CD14-positive monocyte (primary cell): ENCODE measurements at regions not wholly inside any gene's neighbourhood (a gene's known extent, or its start where the extent isn't known, plus 50 kb on each side); places are given as distances from the start of the nearest gene placed in this dataset.

Source experiments
- DNase-seq, 3 donors: peaks; one replicate each; pipeline ENCODE4 v3.0.0-alpha.2; 2011 to 2022
- H2AFZ ChIP-seq: 2 replicates; pipeline ENCODE4 v1.6.0; 2012; ENCODE audit warnings: mild to moderate bottlenecking, low read depth, low read length, inconsistent platforms; ENCODE audit not compliant: insufficient read depth, poor library complexity, severe bottlenecking
- H3K27ac ChIP-seq, 2 donors: 1 replicate in 1 of 2; 2 replicates in 1 of 2; pipeline ENCODE4 v1.5.1; 2012 to 2013; ENCODE audit warnings: low read length in 2 of 2, control low read depth in 1 of 2, inconsistent platforms in 1 of 2, low read depth in 1 of 2, mild to moderate bottlenecking in 1 of 2
- H3K27me3 ChIP-seq, 2 donors: one replicate each; pipeline versions ENCODE4 v1.6.0 to v1.6.1; 2011 to 2013; ENCODE audit warnings: low read length in 2 of 2; ENCODE audit not compliant: control insufficient read depth in 2 of 2, insufficient read depth in 2 of 2
- H3K36me3 ChIP-seq, 2 donors: replicated peaks in 1 of 2; 1 replicate in 1 of 2; 2 replicates in 1 of 2; pipeline versions ENCODE4 v1.5.1 to v1.6.1; 2012 to 2013; ENCODE audit warnings: low read length in 2 of 2, control low read depth in 1 of 2, inconsistent platforms in 1 of 2, mild to moderate bottlenecking in 1 of 2; ENCODE audit not compliant: insufficient read depth in 2 of 2, control insufficient read depth in 1 of 2
- H3K4me1 ChIP-seq, 2 donors: 1 replicate in 1 of 2; 2 replicates in 1 of 2; pipeline versions ENCODE4 v1.5.1 to v1.6.1; 2012 to 2013; ENCODE audit warnings: low read length in 2 of 2, control low read depth in 1 of 2, inconsistent platforms in 1 of 2, mild to moderate bottlenecking in 1 of 2, moderate library complexity in 1 of 2; ENCODE audit not compliant: insufficient read depth in 2 of 2, control insufficient read depth in 1 of 2
- H3K4me2 ChIP-seq: replicated peaks from 2 replicates; pipeline ENCODE3; 2012; ENCODE audit warnings: low read length, moderate library complexity, mild to moderate bottlenecking; ENCODE audit not compliant: poor library complexity, severe bottlenecking; ENCODE audit errors: extremely low read depth
- H3K4me3 ChIP-seq, 3 experiments: fragments of 200-600 bp in 1 of 3; sonication (generic) in 1 of 3; replicated peaks in 1 of 3; 1 replicate in 2 of 3; 2 replicates in 1 of 3; pipeline ENCODE4 v1.5.1; 2011 to 2013; ENCODE audit warnings: low read length in 3 of 3, mild to moderate bottlenecking in 3 of 3, control low read depth in 2 of 3, low read depth in 2 of 3, inconsistent platforms in 1 of 3, moderate library complexity in 1 of 3
- H3K79me2 ChIP-seq: 2 replicates; pipeline ENCODE4 v1.6.0; 2012; ENCODE audit warnings: mild to moderate bottlenecking, control low read depth, inconsistent platforms, low read length, moderate library complexity; ENCODE audit not compliant: insufficient read depth
- H3K9ac ChIP-seq: 2 replicates; pipeline ENCODE4 v1.6.0; 2017; ENCODE audit warnings: low read length, mild to moderate bottlenecking; ENCODE audit not compliant: insufficient read depth, poor library complexity, severe bottlenecking
- H3K9me3 ChIP-seq, 2 donors: replicated peaks in 1 of 2; 1 replicate in 1 of 2; 2 replicates in 1 of 2; pipeline versions ENCODE4 v1.5.1 to v1.6.1; 2012 to 2013; ENCODE audit warnings: low read length in 2 of 2, control low read depth in 1 of 2; ENCODE audit not compliant: control insufficient read depth in 1 of 2, insufficient read depth in 1 of 2
- H4K20me1 ChIP-seq: 2 replicates; pipeline ENCODE4 v1.6.0; 2012; ENCODE audit warnings: mild to moderate bottlenecking, low read length, control low read depth, moderate library complexity; ENCODE audit not compliant: insufficient read depth
- H3K27ac Mint-ChIP-seq, 7 donors: one replicate each; pipeline ENCODE4 v1.8.0; 2020; ENCODE audit warnings: mild to moderate bottlenecking in 7 of 7, mixed read lengths in 7 of 7, moderate library complexity in 6 of 7, inconsistent platforms in 2 of 7
- H3K27me3 Mint-ChIP-seq, 3 donors: one replicate each; pipeline ENCODE4 v1.8.0; 2021 to 2022; ENCODE audit warnings: low read depth in 3 of 3, mild to moderate bottlenecking in 3 of 3, mixed read lengths in 3 of 3, moderate library complexity in 3 of 3, inconsistent platforms in 1 of 3
- H3K36me3 Mint-ChIP-seq, 2 donors: one replicate each; pipeline ENCODE4 v1.8.0; 2020; ENCODE audit warnings: mixed read lengths in 2 of 2, inconsistent platforms in 1 of 2, mild to moderate bottlenecking in 1 of 2
- H3K4me1 Mint-ChIP-seq: one replicate; pipeline ENCODE4 v1.8.0; 2020; ENCODE audit warnings: mild to moderate bottlenecking, mixed read lengths
- H3K4me3 Mint-ChIP-seq, 2 donors: one replicate each; pipeline ENCODE4 v1.8.0; 2020; ENCODE audit warnings: mild to moderate bottlenecking in 2 of 2, mixed read lengths in 2 of 2, moderate library complexity in 1 of 2
- H3K9me3 Mint-ChIP-seq, 7 donors: one replicate each; pipeline ENCODE4 v1.8.0; 2020 to 2022; ENCODE audit warnings: mixed read lengths in 7 of 7, mild to moderate bottlenecking in 6 of 7, moderate library complexity in 6 of 7, inconsistent platforms in 2 of 7
- CTCF ChIP-seq: fragments of 200-600 bp; IDR thresholded peaks from one replicate; pipeline ENCODE4 v1.8.0; 2022; ENCODE audit warnings: antibody characterized with exemption, mild to moderate bottlenecking
- WGBS: methylation state at CpG from one replicate; pipeline ENCODE4 v1.1.5; 2013; ENCODE audit warnings: missing lambda C conversion rate; ENCODE audit not compliant: insufficient coverage; 5-methylcytosine and 5-hydroxymethylcytosine counted together
- intact Hi-C, 2 donors: fragments of 100-400 bp; cut with micrococcal nuclease; formaldehyde crosslinking; loops; one replicate each; pipeline versions ENCODE4 v1.15.0 to v1.15.1; 2023

GRCh38 chr4:117868201-117868600 is 166.1 kb upstream of the NDST3 start:
- Histone ChIP-seq H4K20me1 (no peaks in the 10 kb centered on the region), H3K4me1 (no peaks in the 10 kb centered on the region), H3K36me3 (no peaks in the 10 kb centered on the region), H3K9me3 (no peaks in the 10 kb centered on the region), H3K27ac (no peak overlapping the region), H3K4me3 (no peak overlapping the region), H2AFZ (no peak overlapping the region), H3K4me2 (no peak overlapping the region), H3K79me2 (no peaks in the 10 kb centered on the region), H3K9ac (no peak overlapping the region), H3K27me3 (no peaks in the 10 kb centered on the region)
- intact Hi-C loops: no loop called here
- Mint-ChIP-seq H3K27me3 (peaks cover 0 to 6% (median 0%) of the 10 kb centered on the region in 3 donors), H3K4me3 (no peak overlapping the region), H3K36me3 (no peaks in the 10 kb centered on the region), H3K27ac (no peak overlapping the region), H3K4me1 (no peaks in the 10 kb centered on the region), H3K9me3 (peaks cover 0 to under 1% (median 0%) of the 10 kb centered on the region in 7 donors)
- no peak for TF ChIP-seq CTCF
- 100% methylated on average over 1 of the region's 1 CpG for WGBS
- no peak for DNase-seq

GRCh38 chr4:117873779-117874178 is 160.5 kb upstream of the NDST3 start:
- Histone ChIP-seq H3K9me3 (no peaks in the 10 kb centered on the region), H3K79me2 (no peaks in the 10 kb centered on the region), H3K36me3 (no peaks in the 10 kb centered on the region), H2AFZ (no peak overlapping the region), H3K4me1 (no peaks in the 10 kb centered on the region), H3K4me3 (no peak overlapping the region), H3K9ac (no peak overlapping the region), H4K20me1 (no peaks in the 10 kb centered on the region), H3K27ac (no peak overlapping the region), H3K4me2 (no peak overlapping the region), H3K27me3 (no peaks in the 10 kb centered on the region)
- H3K27ac Mint-ChIP-seq: no peak overlapping the region
- WGBS: no CpG with 5 or more reads among the region's 2 CpGs
- H3K4me1 Mint-ChIP-seq: no peaks in the 10 kb centered on the region
- H3K4me3 Mint-ChIP-seq: no peak overlapping the region
- H3K36me3 Mint-ChIP-seq: no peaks in the 10 kb centered on the region
- H3K9me3 Mint-ChIP-seq: no peaks in the 10 kb centered on the region
- H3K27me3 Mint-ChIP-seq: no peaks in the 10 kb centered on the region
- DNase-seq: no peak
- intact Hi-C loops: no loop called here
- no peak for TF ChIP-seq CTCF
